ENCODE measurements at regions not wholly inside any gene's neighbourhood (a gene's known extent, or its start where the extent isn't known, plus 50 kb on each side); places are given as distances from the start of the nearest gene placed in this dataset.
"Not testable (repeated sequence)": the region's sequence is repeated elsewhere in the genome, so short reads cannot be mapped to it uniquely, and the experiment has no call there.

- ATAC-seq (no peak), DNase-seq (no peak)
- intact Hi-C loops (cut with micrococcal nuclease), result no loop called here
These were observed 400.1 kb upstream of the PABPC4L start for GRCh38 chr4:134601706-134602105.

DNA sequence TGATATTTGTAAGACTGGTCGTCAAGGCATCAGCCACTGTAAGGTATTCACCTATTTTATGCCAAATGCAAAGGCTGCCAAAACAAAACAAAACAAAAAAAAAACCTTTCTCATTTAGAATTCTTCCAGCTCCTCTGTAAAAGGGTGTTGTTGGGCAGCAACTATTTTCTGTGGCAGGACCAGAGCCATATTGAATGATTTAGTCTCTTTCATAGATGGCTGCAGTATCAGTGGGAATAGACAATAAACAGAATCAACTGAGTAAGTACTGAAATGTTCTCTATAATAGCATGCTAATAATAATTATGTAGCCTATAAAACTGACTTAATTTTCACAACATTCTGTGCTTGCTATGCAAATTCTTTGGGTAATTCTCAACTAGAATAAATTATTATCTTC, 389.7 kb upstream of the PABPC4L start:
- intact Hi-C loops (cut with micrococcal nuclease), result no loop called here
- DNase-seq (no peak), ATAC-seq (no peak)

GRCh38 chr4:134585972-134586371, 384.4 kb upstream of the PABPC4L start:
- no peak for DNase-seq
- intact Hi-C loops (cut with micrococcal nuclease), result no loop called here
- ATAC-seq, result no peak

DNA sequence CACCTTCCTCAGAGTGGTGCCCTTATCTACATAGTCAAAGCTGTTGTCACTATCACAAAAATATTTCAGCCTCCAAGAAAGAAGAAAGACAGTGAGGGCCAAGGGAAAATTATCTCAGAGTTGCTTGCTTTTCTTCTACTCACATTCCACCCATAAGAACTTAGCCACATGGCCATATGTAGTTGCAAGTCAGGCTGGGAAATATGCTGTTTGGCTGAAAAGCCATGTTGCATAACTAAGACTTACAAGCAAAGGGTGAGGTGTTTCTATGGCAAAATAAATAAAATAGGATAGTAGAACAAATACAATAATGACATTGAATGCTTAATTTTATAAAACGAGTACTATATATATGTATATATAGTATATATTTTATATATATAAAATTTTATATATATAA, 365.9 kb upstream of the PABPC4L start:
- intact Hi-C loops (cut with micrococcal nuclease), result no loop called here
- DNase-seq (no peak), ATAC-seq (no peak)

GRCh38 chr4:134560728-134561127, 359.1 kb upstream of the PABPC4L start:
- ATAC-seq (no peak), DNase-seq (no peak)
- intact Hi-C loops (cut with micrococcal nuclease), result no loop called here

GRCh38 chr4:134552063-134552462, 350.5 kb upstream of the PABPC4L start:
- DNase-seq (no peak), ATAC-seq (no peak)
- intact Hi-C loops (cut with micrococcal nuclease), result no loop called here

- no peak for ATAC-seq
- no peak for DNase-seq
- intact Hi-C loops (cut with micrococcal nuclease), result no loop called here
These were observed 349.8 kb upstream of the PABPC4L start for GRCh38 chr4:134551348-134551747.

DNA sequence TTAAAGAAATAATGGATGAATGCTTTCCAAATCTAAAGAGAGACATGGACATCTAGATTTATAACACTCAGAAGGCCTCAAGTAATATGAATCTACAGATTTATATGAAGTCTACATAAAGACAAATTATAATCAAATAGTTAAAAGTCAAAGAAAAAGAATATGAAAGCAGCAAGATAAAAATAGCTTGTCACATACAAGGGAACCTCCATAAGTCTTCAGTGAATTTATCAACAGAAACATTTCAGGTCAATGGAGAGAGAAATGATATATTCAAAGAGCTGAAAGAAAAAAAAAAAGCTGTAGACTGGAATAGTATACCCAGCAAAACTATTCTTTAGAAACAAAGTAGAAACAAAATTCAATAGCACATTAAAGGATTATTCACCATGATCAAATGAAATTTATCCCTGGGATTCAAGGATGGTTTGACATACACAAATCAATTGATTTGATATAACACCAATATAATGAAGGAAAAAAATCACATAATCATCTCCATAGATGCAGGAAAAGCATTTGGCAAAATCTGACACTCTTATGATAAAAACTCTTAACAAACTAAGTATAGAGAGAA, 346.6 kb upstream of the PABPC4L start:
- no peak for ATAC-seq
- no peak for DNase-seq
- intact Hi-C loops (cut with micrococcal nuclease), result no loop called here

GRCh38 chr4:134546279-134546678, 344.7 kb upstream of the PABPC4L start:
- intact Hi-C loops (cut with micrococcal nuclease), result no loop called here
- no peak for DNase-seq
- ATAC-seq, result no peak

DNA sequence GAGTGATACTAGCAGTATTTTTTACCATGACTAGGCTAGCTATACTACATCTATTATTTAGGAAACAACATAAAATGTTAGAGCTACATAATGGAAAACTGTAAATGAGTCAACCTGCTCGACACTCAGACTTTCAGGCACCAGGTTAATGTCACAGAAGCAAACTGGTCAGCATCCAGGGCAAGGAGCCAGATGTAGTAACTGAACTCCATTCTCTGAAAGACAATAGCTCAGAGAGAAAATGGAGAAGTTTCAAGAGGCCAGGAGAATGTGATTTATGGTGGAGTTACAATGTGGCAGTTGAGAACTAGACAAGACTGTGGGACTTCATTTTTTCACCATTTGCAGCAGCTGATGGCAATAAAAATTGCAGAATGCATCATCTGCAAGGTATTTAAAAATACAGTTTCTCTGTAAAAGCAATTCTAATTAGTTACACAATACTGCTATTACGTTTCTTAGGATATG, 342.7 kb upstream of the PABPC4L start:
- intact Hi-C loops (cut with micrococcal nuclease), result no loop called here
- ATAC-seq (no peak), DNase-seq (no peak)

GRCh38 chr4:134540588-134540987, 339.0 kb upstream of the PABPC4L start:
- intact Hi-C loops (cut with micrococcal nuclease), result no loop called here
- no peak for DNase-seq
- ATAC-seq, result no peak

- DNase-seq, result no peak
- intact Hi-C loops (cut with micrococcal nuclease), result no loop called here
- ATAC-seq, result no peak
These were observed 338.2 kb upstream of the PABPC4L start for GRCh38 chr4:134539729-134540231.

- intact Hi-C loops (cut with micrococcal nuclease), result no loop called here
- no peak for ATAC-seq
- no peak for DNase-seq
These were observed 336.1 kb upstream of the PABPC4L start for GRCh38 chr4:134537701-134538100.

- ATAC-seq (no peak), DNase-seq (no peak)
- intact Hi-C loops (cut with micrococcal nuclease), result no loop called here
These were observed 331.5 kb upstream of the PABPC4L start for GRCh38 chr4:134533068-134533467.

DNA sequence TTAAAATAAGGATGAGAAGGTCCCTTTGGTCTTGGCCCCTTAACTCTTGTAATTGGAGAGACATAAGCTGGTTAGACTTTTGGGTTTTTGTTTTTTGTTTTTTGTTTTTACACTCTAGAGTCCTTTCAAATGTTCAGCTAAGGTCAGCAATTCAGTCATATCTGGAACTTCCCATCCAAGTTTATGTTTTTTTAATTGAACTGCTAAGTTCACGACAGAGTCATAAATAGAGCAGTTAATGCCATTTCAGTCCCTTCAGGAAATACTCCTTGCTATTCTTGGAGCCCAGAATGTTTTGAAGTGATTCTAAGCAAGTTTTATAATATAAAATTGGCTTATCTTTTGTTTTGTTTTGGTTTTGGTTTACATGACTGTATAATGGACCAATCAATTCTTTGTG, 329.4 kb upstream of the PABPC4L start:
- no peak for ATAC-seq
- intact Hi-C loops (cut with micrococcal nuclease), result no loop called here
- DNase-seq, result no peak

DNA sequence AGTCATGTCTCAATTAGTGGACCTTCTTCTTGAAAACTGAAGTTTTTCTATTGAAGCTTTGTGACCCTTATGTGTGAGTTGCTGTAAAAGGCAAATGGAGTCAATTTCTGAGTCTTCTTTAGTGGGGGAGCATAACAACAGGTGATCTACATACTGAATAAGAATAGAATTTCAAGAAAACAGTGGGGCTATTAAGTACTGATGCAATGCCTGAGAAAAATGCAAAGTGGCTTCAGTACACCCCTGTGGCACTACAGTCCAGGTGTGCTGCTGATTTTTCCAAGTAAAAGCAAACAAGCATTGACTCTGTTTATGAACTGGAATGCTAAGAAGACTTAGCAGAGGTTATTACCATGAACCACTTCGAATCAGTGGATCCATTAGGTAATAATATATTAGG, 328.0 kb upstream of the PABPC4L start:
- no peak for ATAC-seq

GRCh38 chr4:134518574-134519217, 317.1 kb upstream of the PABPC4L start:
- intact Hi-C loops (cut with micrococcal nuclease), result no loop called here
- ATAC-seq (no peak), DNase-seq (no peak)

More for the DNA sequence above, 328.0 kb upstream of the PABPC4L start:
- no peak for DNase-seq
- intact Hi-C loops (cut with micrococcal nuclease), result no loop called here

GRCh38 chr4:134510544-134510943, 309.0 kb upstream of the PABPC4L start:
- DNase-seq, result no peak
- intact Hi-C loops (cut with micrococcal nuclease), result no loop called here
- no peak for ATAC-seq

DNA sequence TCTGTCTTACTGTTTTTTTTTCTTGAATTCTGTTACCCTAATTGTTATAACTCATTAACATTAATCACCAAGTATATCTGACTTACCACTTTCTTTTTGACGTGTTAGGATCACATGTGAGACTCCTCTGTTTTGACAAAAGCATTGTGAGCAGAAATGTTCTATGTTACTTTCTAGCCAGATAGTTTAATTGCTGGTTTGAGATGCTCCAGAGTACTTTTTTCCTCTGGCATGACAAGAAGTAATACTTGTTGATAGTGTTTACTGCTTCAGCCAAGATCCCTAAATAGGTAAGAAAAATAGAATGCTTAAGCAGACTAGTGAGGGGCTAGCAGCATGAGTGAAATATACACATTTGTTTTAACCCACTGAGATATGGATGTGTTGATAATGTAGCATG, 303.9 kb upstream of the PABPC4L start:
- DNase-seq (no peak), ATAC-seq (no peak)
- intact Hi-C loops (cut with micrococcal nuclease), result no loop called here

GRCh38 chr4:134501973-134502643, 300.5 kb upstream of the PABPC4L start:
- no peak for DNase-seq
- intact Hi-C loops (cut with micrococcal nuclease), result no loop called here
- ATAC-seq, result no peak

DNA sequence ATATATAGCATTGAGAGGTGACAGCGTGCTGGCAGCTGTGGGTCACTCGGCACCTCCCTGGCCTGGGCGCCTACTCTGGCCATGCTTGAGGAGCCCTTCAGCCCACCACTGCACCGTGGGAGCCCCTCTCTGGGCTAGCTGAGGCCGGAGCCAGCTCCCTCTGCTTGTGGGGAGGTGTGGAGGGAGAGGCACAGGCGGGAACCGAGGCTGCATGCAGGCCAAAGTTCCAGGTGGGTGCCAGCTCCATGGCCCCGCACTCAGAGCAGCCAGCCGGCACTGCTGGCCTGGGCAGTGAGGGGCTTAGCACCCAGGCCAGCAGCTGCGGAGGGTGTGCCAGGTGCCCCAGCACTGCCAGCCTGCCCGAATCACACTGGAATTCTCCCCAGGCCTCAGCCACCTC, 299.9 kb upstream of the PABPC4L start:
- DNase-seq; ATAC-seq; intact Hi-C loops (cut with micrococcal nuclease): not testable (repeated sequence)

Measured in left ventricle myocardium superior (tissue), 1 donor.